HG02763 (cell line): ENCODE measurements at regions not wholly inside any gene's neighbourhood (a gene's known extent, or its start where the extent isn't known, plus 50 kb on each side); places are given as distances from the start of the nearest gene placed in this dataset.
"Not testable (repeated sequence)": the region's sequence is repeated elsewhere in the genome, so short reads cannot be mapped to it uniquely, and the experiment has no call there.

Experiments used
- ATAC-seq: cut with Tn5 transposase; IDR thresholded peaks from one replicate; pipeline ENCODE4 v1.9.1; 2021; ENCODE audit warnings: mild to moderate bottlenecking, moderate library complexity; ENCODE audit not compliant: unreplicated experiment

- ATAC-seq: no peak
Measured at GRCh38 chr2:189231719-189232323, 52.3 kb upstream of the COL5A2 start.

GRCh38 chr2:189232759-189233406 lies 53.3 kb upstream of the COL5A2 start:
- peak; percentile 66 for ATAC-seq

DNA sequence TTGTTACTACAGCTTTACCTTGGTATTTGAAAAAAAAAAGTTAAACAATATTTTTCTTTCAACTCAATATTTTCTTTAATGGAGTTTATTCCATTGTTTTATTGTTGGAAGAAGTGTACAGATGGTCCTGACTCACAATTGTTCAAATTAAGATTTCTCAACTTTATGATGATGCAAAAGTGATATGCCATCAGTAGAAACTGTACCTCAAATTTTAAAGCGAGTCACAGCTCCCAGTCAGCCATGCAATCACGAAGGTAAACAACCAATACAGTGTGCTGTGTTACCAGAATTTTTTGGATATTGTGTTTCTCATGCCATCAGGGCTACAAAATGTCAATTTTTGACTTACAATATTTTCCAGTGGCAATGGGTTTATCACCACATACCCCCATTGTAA lies 54.0 kb upstream of the COL5A2 start:
- ATAC-seq: no peak

DNA sequence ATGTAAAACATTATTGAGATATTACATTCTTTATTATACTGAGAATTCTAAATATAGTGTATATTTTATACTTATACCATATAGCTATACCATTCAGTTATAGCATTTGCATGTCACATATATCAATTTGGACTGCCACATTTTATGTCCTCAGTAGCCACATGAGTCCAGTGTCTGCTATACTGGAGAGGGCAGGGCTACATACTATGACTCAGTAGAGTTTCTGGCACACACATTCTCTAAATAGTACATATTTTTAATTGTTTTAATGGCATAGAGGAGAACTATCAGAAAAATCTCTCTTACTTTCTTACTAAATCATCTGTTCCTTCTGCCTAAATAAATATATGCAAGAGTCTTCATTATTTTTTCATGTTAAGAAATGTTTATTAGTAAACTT lies 55.4 kb upstream of the COL5A2 start:
- ATAC-seq: no peak

- ATAC-seq: no peak
Measured at GRCh38 chr2:189236066-189236465, 56.5 kb upstream of the COL5A2 start.

GRCh38 chr2:189238903-189239302 lies 59.3 kb upstream of the COL5A2 start:
- no peak for ATAC-seq

DNA sequence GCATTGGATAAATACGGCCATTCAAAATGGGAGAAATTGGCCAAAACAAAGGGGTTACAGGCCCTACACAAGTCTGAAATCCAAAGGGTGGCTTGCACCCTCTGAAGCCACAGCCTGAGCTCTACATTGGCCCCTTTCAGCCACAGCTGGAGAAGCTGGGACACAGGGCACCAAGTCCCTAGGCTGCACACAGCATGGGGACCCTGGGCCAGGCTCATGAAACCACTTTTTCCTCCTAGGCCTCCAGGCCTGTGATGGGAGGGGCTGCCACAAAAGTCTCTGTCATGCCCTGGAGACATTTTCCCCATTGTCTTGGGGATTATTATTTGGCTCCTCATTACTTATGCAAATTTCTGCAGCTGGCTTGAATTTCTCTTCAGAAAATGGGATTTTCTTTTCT lies 64.3 kb upstream of the COL5A2 start:
- ATAC-seq: not testable (repeated sequence)

DNA sequence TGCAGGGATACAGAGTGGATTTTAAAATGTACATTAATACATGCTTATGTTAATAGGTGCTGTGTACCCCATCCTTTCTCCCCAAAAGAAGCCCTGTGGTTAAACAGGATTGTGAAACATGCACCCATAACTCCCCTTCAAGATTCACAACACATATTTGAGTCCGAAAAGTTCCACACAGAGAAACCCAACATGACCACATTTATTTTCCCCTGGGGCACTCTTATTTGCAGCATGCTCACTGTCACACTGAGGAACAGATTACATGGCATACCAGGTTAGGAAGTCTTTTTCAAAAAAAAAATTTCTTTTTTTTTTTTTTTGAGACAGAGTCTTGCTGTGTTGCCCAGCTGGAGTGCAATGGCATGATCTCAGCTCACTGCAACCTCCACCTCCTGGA lies 67.7 kb upstream of the COL5A2 start:
- no peak for ATAC-seq

- no peak for ATAC-seq
Measured at GRCh38 chr2:189248141-189248540, 68.6 kb upstream of the COL5A2 start.

DNA sequence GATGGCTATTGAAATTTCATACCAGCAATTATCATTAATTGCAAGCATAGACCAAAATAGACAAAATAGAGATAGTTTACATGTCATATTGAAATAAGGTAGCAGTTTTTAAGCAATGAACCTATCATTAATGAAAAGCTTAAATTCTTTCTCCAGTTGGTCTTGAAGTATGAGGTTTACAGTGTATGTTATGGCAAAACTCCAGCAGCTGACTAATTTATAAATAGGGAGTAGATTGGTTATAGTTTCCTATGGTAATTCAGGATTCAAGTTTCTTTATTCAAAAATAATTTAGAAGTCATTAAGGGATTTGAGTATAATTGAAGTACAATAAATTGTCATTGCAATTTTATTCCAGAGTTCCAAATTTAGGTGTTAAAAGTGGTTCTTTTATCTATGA lies 69.6 kb upstream of the COL5A2 start:
- no peak for ATAC-seq

- ATAC-seq: no peak
Measured at GRCh38 chr2:189249901-189250300, 70.3 kb upstream of the COL5A2 start.

GRCh38 chr2:189252991-189253675 lies 73.6 kb upstream of the COL5A2 start:
- ATAC-seq: no peak

GRCh38 chr2:189253836-189254235 lies 74.3 kb upstream of the COL5A2 start:
- no peak for ATAC-seq

DNA sequence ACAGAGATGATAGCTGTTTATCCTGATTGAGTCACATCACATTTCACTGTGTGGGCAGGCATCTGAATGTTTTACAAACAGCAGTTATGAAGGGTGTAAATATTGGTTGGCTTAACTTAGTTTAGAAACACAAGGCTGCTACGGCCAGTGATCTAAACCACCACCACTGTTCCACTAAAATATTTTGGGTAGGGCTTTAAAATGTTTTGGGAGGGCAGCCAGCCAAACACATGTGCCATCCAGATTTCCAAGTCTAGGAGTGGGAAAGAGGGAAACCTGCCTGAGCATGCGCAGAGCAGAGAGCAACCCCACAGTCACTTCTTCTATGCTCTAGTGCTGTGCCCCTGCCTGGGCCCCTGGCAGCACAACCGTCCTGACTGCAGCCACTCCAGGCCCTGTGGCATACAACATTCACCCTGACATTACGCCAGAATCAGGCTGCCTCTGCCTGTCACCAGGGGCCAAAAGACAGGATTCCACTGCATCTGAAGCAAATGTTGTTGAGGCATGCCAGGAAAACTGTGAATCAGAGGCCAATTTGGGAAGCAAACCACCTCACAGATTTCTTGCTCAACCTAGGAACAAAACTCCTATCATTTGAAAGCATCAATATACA lies 74.8 kb upstream of the COL5A2 start:
- no peak for ATAC-seq

GRCh38 chr2:189255711-189256110 lies 76.2 kb upstream of the COL5A2 start:
- ATAC-seq: no peak

DNA sequence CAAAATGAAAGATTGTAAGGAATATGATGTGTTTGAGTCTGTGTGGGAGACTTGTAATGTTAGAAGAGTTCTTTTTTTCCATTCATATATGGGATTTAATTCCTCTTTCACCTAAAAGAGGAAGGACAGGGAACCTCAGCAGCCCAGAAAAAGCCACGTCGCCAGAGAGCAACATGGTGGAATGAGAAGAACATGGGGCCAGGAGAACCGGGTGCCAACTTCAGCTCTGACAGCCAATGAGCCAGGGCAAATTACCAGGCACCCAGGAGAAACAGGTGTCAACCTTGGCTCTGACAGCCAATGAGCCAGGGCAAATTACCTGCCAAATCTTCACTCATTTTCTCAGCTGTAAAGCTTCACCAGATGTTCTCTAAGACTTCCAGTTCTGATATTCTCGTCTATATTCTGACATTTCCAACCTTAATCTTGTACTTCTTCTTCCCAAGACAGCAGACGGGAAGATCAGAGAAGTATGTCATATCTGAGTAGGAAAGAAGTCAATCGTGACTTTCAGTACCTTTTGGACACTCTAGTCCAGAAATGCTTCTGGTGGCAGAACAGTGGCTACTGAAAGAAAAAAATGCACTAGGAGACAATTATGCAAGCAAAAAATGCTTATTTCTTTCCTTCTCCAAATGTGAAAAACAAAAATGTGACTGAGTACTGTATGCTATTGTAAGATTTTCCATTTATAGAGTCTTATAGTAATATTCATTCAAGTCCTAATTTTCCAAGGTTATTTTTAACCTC lies 79.2 kb upstream of the COL5A2 start:
- ATAC-seq: no peak

DNA sequence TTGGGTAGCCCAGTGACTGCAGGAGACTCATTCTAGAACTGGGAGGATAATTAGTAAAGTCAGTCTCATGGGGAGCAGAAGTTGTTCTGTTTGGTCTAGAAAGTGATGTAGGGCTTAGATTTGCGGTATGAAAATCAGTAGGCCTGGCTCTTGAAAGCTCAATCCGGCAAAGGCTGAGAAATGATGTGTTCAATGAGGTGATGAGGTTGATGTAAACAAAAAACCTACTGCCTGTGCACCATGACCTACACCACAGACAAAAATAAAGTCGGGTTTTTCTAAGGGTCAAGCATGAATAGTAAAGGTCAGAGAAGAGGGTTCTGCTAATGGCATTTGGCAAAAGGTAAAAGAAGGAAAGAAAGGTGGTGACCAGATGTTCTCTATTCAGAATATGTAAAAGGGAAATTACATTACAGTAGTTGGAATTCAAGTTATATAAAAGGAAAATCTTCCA lies 80.8 kb upstream of the COL5A2 start:
- ATAC-seq: no peak

GRCh38 chr2:189261431-189261841 lies 81.9 kb upstream of the COL5A2 start:
- ATAC-seq: no peak

- ATAC-seq: no peak
Measured at GRCh38 chr2:189261916-189262315, 82.4 kb upstream of the COL5A2 start.

- ATAC-seq: no peak
Measured at GRCh38 chr2:189265696-189266320, 86.2 kb upstream of the COL5A2 start.

DNA sequence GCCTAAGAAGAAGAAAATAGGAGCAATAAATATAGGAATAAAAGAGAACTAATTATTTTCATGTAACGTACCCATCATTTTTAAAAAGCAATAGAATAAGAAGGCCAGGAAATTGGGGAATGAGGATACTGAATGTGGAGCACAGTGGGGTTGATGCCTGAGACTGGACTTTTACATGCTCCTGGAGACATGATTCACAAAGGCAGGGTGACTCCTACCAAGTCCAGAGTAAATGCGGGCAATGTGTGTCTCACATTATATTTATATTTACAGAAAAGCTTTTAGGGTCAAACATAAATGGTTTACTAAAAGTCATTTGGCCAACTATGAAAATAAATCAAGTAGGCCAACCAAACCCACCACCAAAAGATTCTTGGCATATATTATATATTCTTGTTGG lies 87.9 kb upstream of the COL5A2 start:
- no peak for ATAC-seq
